Ovary (tissue), 7 donors: ENCODE measurements at regions not wholly inside any gene's neighbourhood (a gene's known extent, or its start where the extent isn't known, plus 50 kb on each side); places are given as distances from the start of the nearest gene placed in this dataset.

ENCODE experiments used
- DNase-seq, 5 donors: peaks; one replicate each; pipeline ENCODE4 v3.0.0-alpha.2; 2019 to 2020
- H3K27ac ChIP-seq, 2 donors: fragments of 200-600 bp; one replicate each; pipeline versions ENCODE4 v1.5.1 to v1.8.0; 2019 to 2022
- H3K27me3 ChIP-seq: fragments of 200-600 bp; one replicate; pipeline ENCODE4 v1.8.0; 2022
- H3K36me3 ChIP-seq: fragments of 200-600 bp; sonication (generic); one replicate; pipeline ENCODE4 v1.5.1; 2019
- H3K4me1 ChIP-seq: one replicate; pipeline ENCODE4 v1.8.1; 2013; ENCODE audit warnings: mild to moderate bottlenecking, moderate library complexity; ENCODE audit not compliant: insufficient read depth
- H3K4me3 ChIP-seq: fragments of 200-600 bp; sonication (generic); one replicate; pipeline ENCODE4 v1.5.1; 2017
- H3K9me3 ChIP-seq, 2 donors: fragments of 200-600 bp in 1 of 2; sonication (generic) in 1 of 2; one replicate each; pipeline versions ENCODE4 v1.5.1 to v1.8.1; 2013 to 2019; ENCODE audit warnings: mild to moderate bottlenecking in 1 of 2, moderate library complexity in 1 of 2
- CTCF ChIP-seq, 3 donors: fragments of 450-650 bp in 2 of 3; fragments of 200-600 bp in 1 of 3; IDR thresholded peaks; one replicate each; pipeline versions ENCODE4 v1.5.1 to v1.8.0; 2016 to 2022; ENCODE audit warnings: antibody characterized with exemption in 3 of 3, mild to moderate bottlenecking in 1 of 3
- EP300 ChIP-seq: sonication (generic); formaldehyde crosslinking; IDR thresholded peaks from one replicate; pipeline ENCODE4 v1.6.1; 2017; ENCODE audit warnings: antibody characterized with exemption
- POLR2A ChIP-seq: fragments of 450-650 bp; IDR thresholded peaks from one replicate; pipeline ENCODE4 v1.6.1; 2017; ENCODE audit warnings: antibody characterized with exemption, mild to moderate bottlenecking, moderate library complexity
- WGBS, 3 donors: extraction: QIAGEN DNeasy Blood & Tissue Kit in 1 of 3; methylation state at CpG; one replicate each; pipeline versions ENCODE4 v1.1.5 to v1.1.7; 2013 to 2017; 5-methylcytosine and 5-hydroxymethylcytosine counted together
- intact Hi-C, 4 donors: fragments of 100-400 bp; cut with DNase I; formaldehyde crosslinking; loops; one replicate each; pipeline versions ENCODE4 v1.11.0 to v1.15.1; 2022 to 2023
- donor health status: DM: no; HTN: no; CAD: no; lungs with moderate emphysema.
- donor health status: DM: no; HTN: no; CAD: no.
- donor health status: Bipolar disorder and iron deficiency.
- donor health status: DM: no; HTN: no; CAD: no.
- donor health status: DM: yes; HTN: yes; CAD: no.

- H3K27ac ChIP-seq = no peak overlapping the region
- no peak for DNase-seq
- no peaks in the 10 kb centered on the region for H3K27me3 ChIP-seq
- H3K36me3 ChIP-seq = no peaks in the 10 kb centered on the region
- intact Hi-C loops = no loop called here
- H3K9me3 ChIP-seq = no peaks in the 10 kb centered on the region
- WGBS, 3 donors = 33 to 57% (median 35%) methylated on average over 10 of the region's 10 CpGs
- H3K4me1 ChIP-seq = no peaks in the 10 kb centered on the region
- no peak overlapping the region for H3K4me3 ChIP-seq
- TF ChIP-seq POLR2A = no peak
- TF ChIP-seq CTCF (IDR thresholded peaks at IDR 0.05) = no peak
- TF ChIP-seq EP300 = no peak
Measured at GRCh38 chr5:167352801-167353200, 938.6 kb upstream of the WWC1 start.

- intact Hi-C loops = no loop called here
- Histone ChIP-seq H3K36me3 (no peaks in the 10 kb centered on the region), H3K4me3 (no peak overlapping the region), H3K9me3 (no peaks in the 10 kb centered on the region), H3K4me1 (no peaks in the 10 kb centered on the region), H3K27ac (no peak overlapping the region), H3K27me3 (no peaks in the 10 kb centered on the region)
- WGBS, 3 donors = 17 to 28% (median 23%) methylated on average over 5 of the region's 5 CpGs
- TF ChIP-seq POLR2A (no peak), CTCF (IDR thresholded peaks at IDR 0.05) (no peak), EP300 (no peak)
- no peak for DNase-seq
Measured at GRCh38 chr5:167355346-167355745, 936.1 kb upstream of the WWC1 start.

- WGBS, 3 donors = 14 to 47% (median 14%) methylated on average over 1 of the region's 1 CpG
- Histone ChIP-seq H3K36me3 (no peaks in the 10 kb centered on the region), H3K4me3 (no peak overlapping the region), H3K9me3 (no peaks in the 10 kb centered on the region), H3K4me1 (no peaks in the 10 kb centered on the region), H3K27ac (no peak overlapping the region), H3K27me3 (no peaks in the 10 kb centered on the region)
- intact Hi-C loops = no loop called here
- no peak for TF ChIP-seq EP300
- TF ChIP-seq CTCF (IDR thresholded peaks at IDR 0.05) = no peak
- no peak for TF ChIP-seq POLR2A
- DNase-seq = no peak
Measured at GRCh38 chr5:167356374-167356773, 935.1 kb upstream of the WWC1 start.

- no peak for TF ChIP-seq EP300
- TF ChIP-seq POLR2A = no peak
- no peak for TF ChIP-seq CTCF (IDR thresholded peaks at IDR 0.05)
- Histone ChIP-seq H3K36me3 (no peaks in the 10 kb centered on the region), H3K27ac (no peak overlapping the region), H3K9me3 (no peaks in the 10 kb centered on the region), H3K27me3 (no peaks in the 10 kb centered on the region), H3K4me3 (no peak overlapping the region), H3K4me1 (no peaks in the 10 kb centered on the region)
- WGBS, 3 donors = 61 to 75% (median 69%) methylated on average over 6 of the region's 6 CpGs
- intact Hi-C loops = no loop called here
- no peak for DNase-seq
Measured at GRCh38 chr5:167358868-167359492, 932.5 kb upstream of the WWC1 start.
